ENCODE measurements at regions not wholly inside any gene's neighbourhood (a gene's known extent, or its start where the extent isn't known, plus 50 kb on each side); places are given as distances from the start of the nearest gene placed in this dataset.

GRCh38 chr4:45897946-45898585, 225.8 kb downstream of the GABRG1 start:
- no peak for ATAC-seq (replicated peaks; ENCODE audit: extremely low read depth, poor library complexity, severe bottlenecking)
- H3K4me1 Mint-ChIP-seq = no peaks in the 10 kb centered on the region
- no peaks in the 10 kb centered on the region for H3K36me3 Mint-ChIP-seq (ENCODE audit: insufficient read depth)
- DNase-seq (ENCODE audit: low spot score in 2 of 2) = no peak
- H3K27ac Mint-ChIP-seq (ENCODE audit: low read depth) = no peak overlapping the region
- H3K4me3 Mint-ChIP-seq = no peak overlapping the region
- peaks cover 6% of the 10 kb centered on the region for H3K9me3 Mint-ChIP-seq
- H3K27me3 Mint-ChIP-seq = no peaks in the 10 kb centered on the region

DNA sequence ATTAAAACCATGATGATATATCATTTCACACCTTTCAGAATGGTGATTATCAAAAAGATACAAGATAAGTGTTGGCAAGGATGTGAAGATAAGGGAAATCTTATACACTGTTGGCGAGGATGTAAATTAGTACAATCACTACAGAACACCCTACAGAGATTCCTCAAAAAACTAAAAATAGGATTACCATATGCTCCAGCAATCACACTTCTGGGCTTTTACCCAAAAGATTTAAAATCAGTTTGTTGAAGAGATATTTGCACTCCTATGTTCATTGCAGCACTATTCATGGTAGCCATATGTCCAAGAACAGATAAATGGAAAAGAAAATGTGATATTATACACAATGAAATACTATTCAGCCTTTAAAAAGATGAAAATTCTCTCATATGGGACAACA, 240.4 kb downstream of the GABRG1 start:
- Mint-ChIP-seq H3K9me3 (peaks cover 14% of the 10 kb centered on the region), H3K4me3 (no peak overlapping the region), H3K27ac (ENCODE audit: low read depth) (no peak overlapping the region), H3K36me3 (ENCODE audit: insufficient read depth) (no peaks in the 10 kb centered on the region), H3K27me3 (no peaks in the 10 kb centered on the region), H3K4me1 (no peaks in the 10 kb centered on the region)
- no peak for ATAC-seq (replicated peaks; ENCODE audit: extremely low read depth, poor library complexity, severe bottlenecking)
- DNase-seq (ENCODE audit: low spot score in 2 of 2) = no peak

GRCh38 chr4:45876235-45876890, 247.5 kb downstream of the GABRG1 start:
- ATAC-seq (replicated peaks; ENCODE audit: extremely low read depth, poor library complexity, severe bottlenecking) (no peak), DNase-seq (ENCODE audit: low spot score in 2 of 2) (no peak)
- no peaks in the 10 kb centered on the region for H3K4me1 Mint-ChIP-seq
- H3K36me3 Mint-ChIP-seq (ENCODE audit: insufficient read depth) = no peaks in the 10 kb centered on the region
- H3K4me3 Mint-ChIP-seq = no peak overlapping the region
- no peak overlapping the region for H3K27ac Mint-ChIP-seq (ENCODE audit: low read depth)
- H3K27me3 Mint-ChIP-seq = no peaks in the 10 kb centered on the region
- peaks cover 8% of the 10 kb centered on the region for H3K9me3 Mint-ChIP-seq

DNA sequence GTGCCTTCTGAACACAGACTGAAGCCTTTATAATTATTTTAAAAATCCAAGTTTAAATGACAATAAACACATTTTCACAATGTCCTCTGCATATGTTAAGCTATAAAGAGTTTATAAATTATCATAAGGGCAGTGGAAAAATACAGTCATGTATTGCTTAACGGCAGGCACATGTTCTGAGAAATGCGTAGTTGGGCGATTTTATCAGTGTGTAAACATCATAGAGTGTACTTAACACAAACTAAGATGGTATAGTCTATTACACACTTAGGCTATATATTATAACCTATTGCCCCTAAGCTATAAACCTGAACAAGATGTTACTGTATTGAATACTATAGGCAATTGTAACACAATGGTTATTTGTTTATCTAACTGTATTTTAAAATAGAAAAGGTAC, 254.7 kb downstream of the GABRG1 start:
- H3K27ac Mint-ChIP-seq (ENCODE audit: low read depth) = no peak overlapping the region
- no peaks in the 10 kb centered on the region for H3K36me3 Mint-ChIP-seq (ENCODE audit: insufficient read depth)
- DNase-seq (ENCODE audit: low spot score in 2 of 2) (no peak), ATAC-seq (replicated peaks; ENCODE audit: extremely low read depth, poor library complexity, severe bottlenecking) (no peak)
- peaks cover 19% of the 10 kb centered on the region for H3K9me3 Mint-ChIP-seq
- no peaks in the 10 kb centered on the region for H3K4me1 Mint-ChIP-seq
- H3K4me3 Mint-ChIP-seq = no peak overlapping the region
- H3K27me3 Mint-ChIP-seq = no peaks in the 10 kb centered on the region

DNA sequence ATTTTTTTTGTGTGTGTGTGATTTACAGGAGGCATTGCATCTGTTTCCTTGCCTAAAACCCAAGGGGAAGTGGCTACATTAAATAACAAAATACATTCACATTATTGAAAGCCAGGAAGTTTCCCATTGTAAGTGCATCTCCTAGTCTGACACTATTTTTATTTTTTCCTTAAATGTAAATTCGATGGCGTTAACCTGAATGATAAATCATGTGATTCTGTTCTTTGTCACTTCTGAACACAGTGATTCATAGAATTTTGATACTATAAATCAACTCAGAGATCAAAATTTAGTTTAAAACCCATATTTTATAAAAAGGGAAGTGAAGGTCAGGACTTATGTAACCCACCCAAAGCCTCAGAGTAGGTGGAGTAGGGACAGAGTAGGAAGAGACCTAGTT, 258.1 kb downstream of the GABRG1 start:
- DNase-seq (ENCODE audit: low spot score in 2 of 2) (no peak), ATAC-seq (replicated peaks; ENCODE audit: extremely low read depth, poor library complexity, severe bottlenecking) (no peak)
- no peaks in the 10 kb centered on the region for H3K27me3 Mint-ChIP-seq
- peaks cover 12% of the 10 kb centered on the region for H3K9me3 Mint-ChIP-seq
- H3K4me3 Mint-ChIP-seq = no peak overlapping the region
- no peak overlapping the region for H3K27ac Mint-ChIP-seq (ENCODE audit: low read depth)
- H3K4me1 Mint-ChIP-seq = no peaks in the 10 kb centered on the region
- H3K36me3 Mint-ChIP-seq (ENCODE audit: insufficient read depth) = no peaks in the 10 kb centered on the region

- no peak overlapping the region for H3K4me3 Mint-ChIP-seq
- no peaks in the 10 kb centered on the region for H3K4me1 Mint-ChIP-seq
- H3K27ac Mint-ChIP-seq (ENCODE audit: low read depth) = no peak overlapping the region
- peaks cover 25% of the 10 kb centered on the region for H3K9me3 Mint-ChIP-seq
- no peak for ATAC-seq (replicated peaks; ENCODE audit: extremely low read depth, poor library complexity, severe bottlenecking)
- no peaks in the 10 kb centered on the region for H3K36me3 Mint-ChIP-seq (ENCODE audit: insufficient read depth)
- no peaks in the 10 kb centered on the region for H3K27me3 Mint-ChIP-seq
- no peak for DNase-seq (ENCODE audit: low spot score in 2 of 2)
These were observed 268.0 kb downstream of the GABRG1 start for GRCh38 chr4:45855857-45856256.

GRCh38 chr4:45846016-45846415, 277.8 kb downstream of the GABRG1 start:
- Mint-ChIP-seq H3K9me3 (peaks cover 17% of the 10 kb centered on the region), H3K4me3 (no peak overlapping the region), H3K27me3 (no peaks in the 10 kb centered on the region), H3K27ac (ENCODE audit: low read depth) (no peak overlapping the region), H3K36me3 (ENCODE audit: insufficient read depth) (no peaks in the 10 kb centered on the region), H3K4me1 (no peaks in the 10 kb centered on the region)
- ATAC-seq (replicated peaks; ENCODE audit: extremely low read depth, poor library complexity, severe bottlenecking) = no peak
- DNase-seq (ENCODE audit: low spot score in 2 of 2) = no peak

- no peak for DNase-seq (ENCODE audit: low spot score in 2 of 2)
- Mint-ChIP-seq H3K4me3 (no peak overlapping the region), H3K27ac (ENCODE audit: low read depth) (no peak overlapping the region), H3K36me3 (ENCODE audit: insufficient read depth) (no peaks in the 10 kb centered on the region), H3K27me3 (no peaks in the 10 kb centered on the region), H3K4me1 (no peaks in the 10 kb centered on the region), H3K9me3 (peaks cover 11% of the 10 kb centered on the region)
- no peak for ATAC-seq (replicated peaks; ENCODE audit: extremely low read depth, poor library complexity, severe bottlenecking)
These were observed 282.1 kb downstream of the GABRG1 start for GRCh38 chr4:45841791-45842190.

- Mint-ChIP-seq H3K27ac (ENCODE audit: low read depth) (no peak overlapping the region), H3K4me3 (no peak overlapping the region), H3K9me3 (peaks cover 43% of the 10 kb centered on the region), H3K36me3 (ENCODE audit: insufficient read depth) (no peaks in the 10 kb centered on the region), H3K4me1 (no peaks in the 10 kb centered on the region), H3K27me3 (no peaks in the 10 kb centered on the region)
- no peak for ATAC-seq (replicated peaks; ENCODE audit: extremely low read depth, poor library complexity, severe bottlenecking)
- no peak for DNase-seq (ENCODE audit: low spot score in 2 of 2)
These were observed 292.2 kb downstream of the GABRG1 start for GRCh38 chr4:45831692-45832091.

DNA sequence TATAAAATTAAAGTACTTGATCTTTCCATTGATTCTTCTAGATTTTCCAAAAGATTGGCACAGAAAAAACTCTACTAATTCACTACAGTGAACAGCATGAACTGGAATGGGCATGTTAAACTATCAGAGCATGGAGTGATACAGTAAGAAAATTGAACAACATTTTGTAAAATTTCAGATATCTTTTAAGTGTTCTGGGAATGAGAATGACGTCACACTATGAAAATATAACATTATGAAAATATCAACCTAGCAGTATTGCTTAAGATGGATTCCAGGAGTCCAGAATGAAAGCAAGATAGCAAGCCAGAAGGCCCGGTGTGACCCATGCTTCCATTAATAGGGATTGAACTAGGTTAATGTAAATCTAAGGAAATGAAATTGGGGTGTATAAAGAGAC, 319.9 kb downstream of the GABRG1 start:
- ATAC-seq (replicated peaks; ENCODE audit: extremely low read depth, poor library complexity, severe bottlenecking) = no peak
- Mint-ChIP-seq H3K36me3 (ENCODE audit: insufficient read depth) (no peaks in the 10 kb centered on the region), H3K4me1 (no peaks in the 10 kb centered on the region), H3K9me3 (peaks cover 12% of the 10 kb centered on the region), H3K4me3 (no peak overlapping the region), H3K27ac (ENCODE audit: low read depth) (no peak overlapping the region), H3K27me3 (no peaks in the 10 kb centered on the region)
- DNase-seq (ENCODE audit: low spot score in 2 of 2) = no peak

- Mint-ChIP-seq H3K9me3 (peaks cover 6% of the 10 kb centered on the region), H3K36me3 (ENCODE audit: insufficient read depth) (no peaks in the 10 kb centered on the region), H3K4me1 (no peaks in the 10 kb centered on the region), H3K27me3 (no peaks in the 10 kb centered on the region), H3K4me3 (no peak overlapping the region), H3K27ac (ENCODE audit: low read depth) (no peak overlapping the region)
- DNase-seq (ENCODE audit: low spot score in 2 of 2) (no peak), ATAC-seq (replicated peaks; ENCODE audit: extremely low read depth, poor library complexity, severe bottlenecking) (no peak)
These were observed 328.7 kb downstream of the GABRG1 start for GRCh38 chr4:45795135-45795534.

GRCh38 chr4:45778514-45778913, 345.3 kb downstream of the GABRG1 start:
- no peak for ATAC-seq (replicated peaks; ENCODE audit: extremely low read depth, poor library complexity, severe bottlenecking)
- no peak overlapping the region for H3K27ac Mint-ChIP-seq (ENCODE audit: low read depth)
- no peaks in the 10 kb centered on the region for H3K4me1 Mint-ChIP-seq
- no peak for DNase-seq (ENCODE audit: low spot score in 2 of 2)
- H3K27me3 Mint-ChIP-seq = no peaks in the 10 kb centered on the region
- peaks cover 11% of the 10 kb centered on the region for H3K9me3 Mint-ChIP-seq
- H3K36me3 Mint-ChIP-seq (ENCODE audit: insufficient read depth) = no peaks in the 10 kb centered on the region
- H3K4me3 Mint-ChIP-seq = no peak overlapping the region

DNA sequence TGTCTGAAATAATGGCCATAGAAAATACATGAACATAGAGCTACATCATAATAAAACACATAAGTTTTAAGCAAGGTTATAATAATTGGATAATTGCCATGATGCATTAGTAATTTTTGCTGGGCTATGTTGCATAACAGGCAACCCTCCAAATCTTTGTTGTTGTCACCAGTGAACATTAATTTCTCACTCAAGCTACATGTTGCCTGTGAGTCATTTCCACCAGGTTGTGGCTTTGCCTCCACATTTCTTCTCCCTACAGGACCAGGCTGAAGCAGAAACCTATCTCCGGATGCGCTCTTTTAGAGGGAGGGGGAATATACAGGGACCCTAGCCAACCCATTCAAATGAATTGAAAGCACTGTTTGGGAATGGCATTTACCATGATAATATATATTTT, 347.7 kb downstream of the GABRG1 start:
- ATAC-seq (replicated peaks; ENCODE audit: extremely low read depth, poor library complexity, severe bottlenecking) (no peak), DNase-seq (ENCODE audit: low spot score in 2 of 2) (no peak)
- Mint-ChIP-seq H3K9me3 (peaks cover 11% of the 10 kb centered on the region), H3K4me1 (no peaks in the 10 kb centered on the region), H3K4me3 (no peak overlapping the region), H3K27me3 (no peaks in the 10 kb centered on the region), H3K27ac (ENCODE audit: low read depth) (no peak overlapping the region), H3K36me3 (ENCODE audit: insufficient read depth) (no peaks in the 10 kb centered on the region)

All from central memory CD8-positive, alpha-beta T cell (primary cell).